H1 (cell line): ENCODE measurements at regions not wholly inside any gene's neighbourhood (a gene's known extent, or its start where the extent isn't known, plus 50 kb on each side); places are given as distances from the start of the nearest gene placed in this dataset.

Experiments
- CTCF ChIA-PET: fragments of 300-600 bp; sonication (Branson Sonifier 250); formaldehyde crosslinking; loops from one replicate; lab custom pipeline; 2021; ENCODE audit not compliant: partially characterized antibody; lab: Charles Lee
- POLR2A ChIA-PET: fragments of 300-600 bp; sonication (Branson Sonifier 250); formaldehyde crosslinking; loops from one replicate; lab custom pipeline; 2021; ENCODE audit warnings: inconsistent platforms; ENCODE audit not compliant: partially characterized antibody; lab: Charles Lee
- DNase-seq, 2 experiments: peaks; one replicate each; pipeline versions ENCODE4 v3.0.0 to v3.0.0-alpha.2; 2010 to 2022; ENCODE audit warnings: low spot score in 2 of 2, low read depth in 1 of 2, mixed read lengths in 1 of 2
- FAIRE-seq: peaks from 2 replicates; lab custom pipeline; 2011; peaks lifted over from hg19 to GRCh38; lab: Jason Lieb, UNC
- H2AFZ ChIP-seq: 2 replicates; pipeline ENCODE4 v1.8.1; 2012; ENCODE audit warnings: low read length, inconsistent platforms
- H2AK5ac ChIP-seq: 2 replicates; pipeline ENCODE4 v1.6.1; 2013; ENCODE audit warnings: low read depth, low read length
- H2BK120ac ChIP-seq: replicated peaks from 2 replicates; pipeline ENCODE3; 2013; ENCODE audit warnings: low read depth, low read length, inconsistent platforms
- H2BK12ac ChIP-seq: 2 replicates; pipeline ENCODE4 v1.6.1; 2013; ENCODE audit warnings: low read depth, low read length
- H2BK15ac ChIP-seq: 2 replicates; pipeline ENCODE4 v1.6.1; 2013; ENCODE audit warnings: low read length
- H2BK20ac ChIP-seq: 2 replicates; pipeline ENCODE4 v1.6.1; 2013; ENCODE audit warnings: low read length
- H2BK5ac ChIP-seq: 2 replicates; pipeline ENCODE4 v1.6.1; 2013; ENCODE audit warnings: low read depth, low read length
- H3K14ac ChIP-seq: 2 replicates; pipeline ENCODE4 v1.6.1; 2013; ENCODE audit warnings: inconsistent platforms; ENCODE audit not compliant: insufficient read length
- H3K18ac ChIP-seq: 2 replicates; pipeline ENCODE4 v1.6.1; 2013; ENCODE audit warnings: low read length; ENCODE audit errors: extremely low read depth
- H3K23ac ChIP-seq: 2 replicates; pipeline ENCODE4 v1.6.1; 2013; ENCODE audit warnings: inconsistent platforms; ENCODE audit not compliant: insufficient read length
- H3K23me2 ChIP-seq: 2 replicates; pipeline ENCODE4 v1.6.1; 2013; ENCODE audit warnings: low read depth, low read length
- H3K27ac ChIP-seq: 2 replicates; pipeline ENCODE4 v1.6.1; 2011; ENCODE audit warnings: low read depth, low read length, inconsistent platforms
- H3K27me3 ChIP-seq, 4 experiments: replicated peaks in 1 of 4; 1 replicate in 1 of 4; 2 replicates in 3 of 4; pipeline versions ENCODE4 v1.6.1 to v1.8.1; 2011 to 2013; ENCODE audit warnings: low read length in 3 of 4, mild to moderate bottlenecking in 3 of 4, inconsistent platforms in 2 of 4, mixed read lengths in 2 of 4, moderate library complexity in 1 of 4; ENCODE audit not compliant: control insufficient read depth in 3 of 4, insufficient read depth in 3 of 4; ENCODE audit errors: extremely low read depth in 1 of 4
- H3K36me3 ChIP-seq, 4 experiments: 2 replicates each; pipeline versions ENCODE4 v1.6.1 to v1.8.1; 2011 to 2013; ENCODE audit warnings: mild to moderate bottlenecking in 4 of 4, low read length in 3 of 4, moderate library complexity in 2 of 4, control low read depth in 1 of 4, inconsistent platforms in 1 of 4; ENCODE audit not compliant: insufficient read depth in 4 of 4, control insufficient read depth in 2 of 4
- H3K4ac ChIP-seq: replicated peaks from 2 replicates; pipeline ENCODE3; 2013; ENCODE audit warnings: low read length, low read depth, mixed read lengths, inconsistent platforms; ENCODE audit not compliant: insufficient read length
- H3K4me1 ChIP-seq, 4 experiments: replicated peaks in 1 of 4; 1 replicate in 1 of 4; 2 replicates in 3 of 4; pipeline versions ENCODE4 v1.6.1 to v1.8.1; 2011 to 2013; ENCODE audit warnings: low read length in 3 of 4, inconsistent platforms in 2 of 4, mixed read lengths in 1 of 4; ENCODE audit not compliant: insufficient read depth in 4 of 4, control insufficient read depth in 3 of 4
- H3K4me2 ChIP-seq, 2 experiments: 2 replicates each; pipeline versions ENCODE4 v1.6.1 to v1.8.1; 2011 to 2013; ENCODE audit warnings: low read depth in 2 of 2, low read length in 2 of 2, control low read depth in 1 of 2, inconsistent platforms in 1 of 2, mild to moderate bottlenecking in 1 of 2; ENCODE audit not compliant: insufficient read depth in 1 of 2
- H3K4me3 ChIP-seq, 4 experiments: fragments of 200-600, 300-600 bp in 1 of 4; sonication (generic), shearing (Covaris generic), sonication (Bioruptor Twin) in 1 of 4; 2 replicates each; pipeline versions ENCODE4 v1.5.1 to v1.8.1; 2011 to 2016; ENCODE audit warnings: low read length in 4 of 4, low read depth in 3 of 4, control low read depth in 2 of 4, inconsistent platforms in 2 of 4, mild to moderate bottlenecking in 2 of 4, mixed read lengths in 1 of 4, moderate library complexity in 1 of 4; ENCODE audit not compliant: insufficient read depth in 2 of 4; ENCODE audit errors: extremely low read depth in 1 of 4
- H3K56ac ChIP-seq: replicated peaks from 2 replicates; pipeline ENCODE3; 2013; ENCODE audit warnings: low read depth, mild to moderate bottlenecking, mixed read lengths, low read length, inconsistent platforms; ENCODE audit not compliant: insufficient read length
- H3K79me1 ChIP-seq: 2 replicates; pipeline ENCODE4 v1.6.1; 2013; ENCODE audit warnings: low read depth, low read length, control low read depth
- H3K79me2 ChIP-seq, 2 experiments: 2 replicates each; pipeline versions ENCODE4 v1.6.1 to v1.8.1; 2012 to 2013; ENCODE audit warnings: low read length in 2 of 2, mild to moderate bottlenecking in 2 of 2, inconsistent platforms in 1 of 2; ENCODE audit not compliant: insufficient read depth in 2 of 2, control insufficient read depth in 1 of 2
- H3K9ac ChIP-seq, 4 experiments: replicated peaks in 1 of 4; 1 replicate in 1 of 4; 2 replicates in 3 of 4; pipeline versions ENCODE4 v1.6.1 to v1.8.1; 2011 to 2013; ENCODE audit warnings: low read depth in 3 of 4, low read length in 3 of 4, control low read depth in 2 of 4, mild to moderate bottlenecking in 2 of 4, moderate library complexity in 2 of 4, inconsistent platforms in 1 of 4; ENCODE audit errors: extremely low read depth in 1 of 4
- H3K9me3 ChIP-seq, 2 experiments: 2 replicates each; pipeline versions ENCODE4 v1.6.1 to v1.8.1; 2012 to 2013; ENCODE audit warnings: mild to moderate bottlenecking in 2 of 2, moderate library complexity in 2 of 2, control low read depth in 1 of 2, inconsistent platforms in 1 of 2, low read depth in 1 of 2, low read length in 1 of 2, mixed read lengths in 1 of 2; ENCODE audit not compliant: insufficient read depth in 2 of 2
- H4K20me1 ChIP-seq, 2 experiments: replicated peaks in 1 of 2; 2 replicates each; pipeline versions ENCODE3 to v1.8.1; 2011 to 2013; ENCODE audit warnings: inconsistent platforms in 2 of 2, low read length in 2 of 2, mild to moderate bottlenecking in 1 of 2; ENCODE audit not compliant: insufficient read depth in 2 of 2, control insufficient read depth in 1 of 2
- H4K5ac ChIP-seq: 2 replicates; pipeline ENCODE4 v1.6.1; 2013; ENCODE audit warnings: low read length, low read depth, mixed read lengths, inconsistent platforms; ENCODE audit not compliant: insufficient read length
- H4K8ac ChIP-seq: 2 replicates; pipeline ENCODE4 v1.8.0; 2013; ENCODE audit warnings: mild to moderate bottlenecking, moderate library complexity, low read length, inconsistent platforms; ENCODE audit not compliant: insufficient read depth; ENCODE audit errors: extremely low read depth
- H4K91ac ChIP-seq: replicated peaks from 2 replicates; pipeline ENCODE3; 2013; ENCODE audit warnings: low read length, mixed read lengths, inconsistent platforms; ENCODE audit not compliant: insufficient read length
- NANOG ChIP-seq: IDR thresholded peaks from 2 replicates; pipeline ENCODE4 v1.6.1; 2011; ENCODE audit warnings: low read length, low read depth, mild to moderate bottlenecking, inconsistent platforms; ENCODE audit not compliant: insufficient read depth, poor library complexity, severe bottlenecking
- SRF ChIP-seq: IDR thresholded peaks from 2 replicates; pipeline ENCODE4 v1.6.1; 2011; ENCODE audit warnings: mild to moderate bottlenecking, low read depth, low read length, moderate library complexity
- WGBS, 2 experiments: shearing (Covaris generic) in 1 of 2; methylation state at CpG; one replicate each; pipeline versions ENCODE4 v1.1.6 to v1.1.7; 2013 to 2015; ENCODE audit warnings: low lambda C conversion rate in 2 of 2, mixed read lengths in 2 of 2, inconsistent platforms in 1 of 2, low coverage in 1 of 2, missing lambda C conversion rate in 1 of 2; ENCODE audit not compliant: insufficient replicate concordance in 2 of 2, insufficient coverage in 1 of 2, insufficient read length in 1 of 2; ENCODE audit errors: extremely low coverage in 1 of 2, missing lambda C conversion rate in 1 of 2; 5-methylcytosine and 5-hydroxymethylcytosine counted together
- TF ChIP-seq, protein P1 (sequence below), 3 experiments: IDR thresholded peaks; 1 replicate in 2 of 3; 2 replicates in 1 of 3; pipeline versions ENCODE4 v1.5.1 to v1.6.1; 2011; ENCODE audit warnings: low read length in 3 of 3, mild to moderate bottlenecking in 3 of 3, inconsistent platforms in 2 of 3, low read depth in 1 of 3, moderate library complexity in 1 of 3; ENCODE audit not compliant: insufficient read depth in 1 of 3; ENCODE audit errors: control extremely low read depth in 1 of 3
- TF ChIP-seq, protein P2 (sequence below): IDR thresholded peaks from 2 replicates; pipeline ENCODE4 v1.6.1; 2011; ENCODE audit warnings: low read length, improper control_type of control experiment

DNA sequence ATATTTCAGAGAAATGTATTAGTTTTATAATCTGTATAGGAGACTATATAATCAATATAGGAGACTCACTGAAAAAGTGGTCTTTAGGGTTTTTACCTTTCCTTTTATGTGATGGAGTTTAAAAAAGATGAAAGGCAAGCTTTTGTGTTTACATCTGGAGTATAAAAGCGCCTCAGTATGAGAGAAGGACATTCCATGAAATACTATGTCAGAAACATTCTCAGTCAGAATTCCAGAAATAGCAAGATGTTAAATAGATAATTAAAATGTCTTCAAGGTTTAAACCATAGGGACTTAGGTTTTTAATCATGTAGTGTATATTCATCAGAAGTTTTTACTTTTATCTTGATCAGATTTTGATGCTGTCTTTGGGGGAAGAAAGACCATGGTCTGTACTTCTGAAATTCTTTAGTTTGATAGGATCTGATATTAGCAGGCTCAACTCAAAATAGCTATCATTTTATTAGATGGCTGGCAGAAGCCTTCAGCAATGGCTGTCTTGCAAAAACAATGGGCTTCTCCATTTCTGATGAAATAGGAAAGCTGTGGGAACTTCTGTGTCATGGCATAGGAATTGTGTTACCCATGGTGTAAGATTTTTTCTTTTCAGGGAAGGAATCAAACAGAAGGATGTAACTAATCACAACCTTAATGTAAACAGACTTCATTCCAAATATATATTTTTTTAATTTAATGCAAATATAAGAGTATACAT lies 209.6 kb upstream of the PLSCR5 start:
- POLR2A ChIA-PET: no interaction called here
- H3K4me1 ChIP-seq: no peaks in the 10 kb centered on the region
- H4K91ac ChIP-seq: no peak overlapping the region
- WGBS, 2 experiments: 100% methylated on average over 1 of the region's 1 CpG; no CpG with 5 or more reads in 1 of the 2 experiments
- H2AFZ ChIP-seq: peak overlapping the region; percentile 43; the same call in 1 of the 2 replicates
- no peaks in the 10 kb centered on the region for H4K20me1 ChIP-seq
- H3K14ac ChIP-seq: no peak overlapping the region
- H3K27ac ChIP-seq: no peak overlapping the region
- H2BK5ac ChIP-seq: no peak overlapping the region
- no peaks in the 10 kb centered on the region for H3K79me1 ChIP-seq
- FAIRE-seq: no peak
- no peak overlapping the region for H3K4ac ChIP-seq
- no peaks in the 10 kb centered on the region for H3K79me2 ChIP-seq
- H2BK20ac ChIP-seq: no peak overlapping the region
- no peak overlapping the region for H4K5ac ChIP-seq
- no peak overlapping the region for H4K8ac ChIP-seq
- no peak overlapping the region for H2BK12ac ChIP-seq
- H3K9me3 ChIP-seq: no peaks in the 10 kb centered on the region
- no peaks in the 10 kb centered on the region for H3K36me3 ChIP-seq
- no peaks in the 10 kb centered on the region for H3K27me3 ChIP-seq
- DNase-seq: no peak
- no peak overlapping the region for H3K4me2 ChIP-seq
- no peak overlapping the region for H2AK5ac ChIP-seq
- H2BK120ac ChIP-seq: no peak overlapping the region
- no peaks in the 10 kb centered on the region; the same call in 1 of the 2 replicates for H3K23me2 ChIP-seq
- no peak overlapping the region for H2BK15ac ChIP-seq
- no peak overlapping the region for H3K56ac ChIP-seq
- H3K23ac ChIP-seq: no peak overlapping the region
- H3K4me3 ChIP-seq: no peak overlapping the region
- H3K18ac ChIP-seq: no peak overlapping the region
- no peak overlapping the region for H3K9ac ChIP-seq
- TF ChIP-seq SRF (no peak), NANOG (no peak)
- TF ChIP-seq, protein P1, sequence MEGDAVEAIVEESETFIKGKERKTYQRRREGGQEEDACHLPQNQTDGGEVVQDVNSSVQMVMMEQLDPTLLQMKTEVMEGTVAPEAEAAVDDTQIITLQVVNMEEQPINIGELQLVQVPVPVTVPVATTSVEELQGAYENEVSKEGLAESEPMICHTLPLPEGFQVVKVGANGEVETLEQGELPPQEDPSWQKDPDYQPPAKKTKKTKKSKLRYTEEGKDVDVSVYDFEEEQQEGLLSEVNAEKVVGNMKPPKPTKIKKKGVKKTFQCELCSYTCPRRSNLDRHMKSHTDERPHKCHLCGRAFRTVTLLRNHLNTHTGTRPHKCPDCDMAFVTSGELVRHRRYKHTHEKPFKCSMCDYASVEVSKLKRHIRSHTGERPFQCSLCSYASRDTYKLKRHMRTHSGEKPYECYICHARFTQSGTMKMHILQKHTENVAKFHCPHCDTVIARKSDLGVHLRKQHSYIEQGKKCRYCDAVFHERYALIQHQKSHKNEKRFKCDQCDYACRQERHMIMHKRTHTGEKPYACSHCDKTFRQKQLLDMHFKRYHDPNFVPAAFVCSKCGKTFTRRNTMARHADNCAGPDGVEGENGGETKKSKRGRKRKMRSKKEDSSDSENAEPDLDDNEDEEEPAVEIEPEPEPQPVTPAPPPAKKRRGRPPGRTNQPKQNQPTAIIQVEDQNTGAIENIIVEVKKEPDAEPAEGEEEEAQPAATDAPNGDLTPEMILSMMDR (IDR thresholded peaks at IDR 0.05; ENCODE audit: control extremely low read depth in 1 of 3, insufficient read depth in 1 of 3, low read depth in 1 of 3, low read length in 3 of 3): no peak
- TF ChIP-seq, protein P2, sequence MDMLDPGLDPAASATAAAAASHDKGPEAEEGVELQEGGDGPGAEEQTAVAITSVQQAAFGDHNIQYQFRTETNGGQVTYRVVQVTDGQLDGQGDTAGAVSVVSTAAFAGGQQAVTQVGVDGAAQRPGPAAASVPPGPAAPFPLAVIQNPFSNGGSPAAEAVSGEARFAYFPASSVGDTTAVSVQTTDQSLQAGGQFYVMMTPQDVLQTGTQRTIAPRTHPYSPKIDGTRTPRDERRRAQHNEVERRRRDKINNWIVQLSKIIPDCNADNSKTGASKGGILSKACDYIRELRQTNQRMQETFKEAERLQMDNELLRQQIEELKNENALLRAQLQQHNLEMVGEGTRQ: no peak
- TF ChIP-seq, all 59 proteins: peak for 0
- CTCF ChIA-PET: no interaction called here
